ENCODE measurements at regions not wholly inside any gene's neighbourhood (a gene's known extent, or its start where the extent isn't known, plus 50 kb on each side); places are given as distances from the start of the nearest gene placed in this dataset.

DNA sequence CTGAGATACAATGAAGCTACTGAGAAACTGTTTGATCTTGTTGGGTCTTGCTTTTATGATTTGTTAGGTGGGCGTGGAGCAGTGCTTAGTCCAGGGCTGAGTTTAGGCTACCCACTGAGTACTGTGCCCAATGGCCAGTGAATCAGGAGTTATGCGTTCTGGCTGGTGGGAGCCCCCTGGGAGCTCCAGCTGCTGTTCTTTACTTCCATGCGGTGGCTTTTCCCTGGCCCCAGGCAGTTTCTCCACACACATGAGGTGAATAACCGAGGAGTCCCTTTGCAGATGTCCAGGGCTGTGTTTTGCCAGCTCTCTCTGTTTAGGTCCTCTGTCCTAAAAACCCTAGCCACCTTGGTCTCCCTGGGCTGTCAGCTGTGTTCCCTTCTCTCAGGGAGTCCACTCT, 106.5 kb downstream of the KLF13 start:
- ChIA-PET CTCF (ENCODE audit: low intra/inter-chr PET ratio, low total read pairs) (no interaction called here), POLR2A (no interaction called here)
- Histone ChIP-seq H3K27ac (ENCODE audit: extremely low read length, insufficient read depth, low read length) (no peak overlapping the region), H2AFZ (ENCODE audit: low read length) (no peak overlapping the region), H3K4me3 (replicated peaks in 1 of 3; ENCODE audit: insufficient read depth in 1 of 3, low read depth in 2 of 3, low read length in 3 of 3) (no peak overlapping the region), H4K20me1 (ENCODE audit: insufficient read depth, low read length) (no peaks in the 10 kb centered on the region), H3K79me2 (ENCODE audit: insufficient read depth, low read length) (no peaks in the 10 kb centered on the region), H3K9ac (ENCODE audit: insufficient read depth, low read depth, low read length) (no peak overlapping the region), H3K27me3 (ENCODE audit: control insufficient read depth in 1 of 2, insufficient read depth in 2 of 2, low read length in 2 of 2) (peaks cover 0 to 7% of the 10 kb centered on the region in 2 experiments; a peak in 2 of 5 replicates), H3K4me1 (ENCODE audit: insufficient read depth, low read length) (peaks cover 12% of the 10 kb centered on the region), H3K36me3 (replicated peaks in 1 of 2; ENCODE audit: control insufficient read depth in 1 of 2, insufficient read depth in 2 of 2, low read length in 2 of 2) (no peaks in the 10 kb centered on the region), H3K4me2 (ENCODE audit: low read depth, low read length) (no peak overlapping the region), H3K9me3 (ENCODE audit: low read length) (no peaks in the 10 kb centered on the region)
- FAIRE-seq (no peak), DNase-seq (ENCODE audit: low spot score) (no peak), ATAC-seq (no peak)
- TF ChIP-seq NR2F6 (IDR thresholded peaks at IDR 0.05) = no peak
- TF ChIP-seq NR2F6 (CRISPR knock-in tag; IDR thresholded peaks at IDR 0.05) = no peak
- no peak for TF ChIP-seq BORCS8-MEF2B (CRISPR knock-in tag; IDR thresholded peaks at IDR 0.05)
- TF ChIP-seq ZMAT5 (CRISPR knock-in tag; IDR thresholded peaks at IDR 0.05; ENCODE audit: borderline replicate concordance, low read depth) = no peak
- TF ChIP-seq ZNF329 (CRISPR knock-in tag; IDR thresholded peaks at IDR 0.05; ENCODE audit: low read depth) = no peak
- TF ChIP-seq ZNF782 (CRISPR knock-in tag; IDR thresholded peaks at IDR 0.05; ENCODE audit: borderline replicate concordance) = no peak
- no peak for TF ChIP-seq ZIK1 (CRISPR knock-in tag; IDR thresholded peaks at IDR 0.05; ENCODE audit: borderline replicate concordance, low read depth)
- TF ChIP-seq, protein P1, sequence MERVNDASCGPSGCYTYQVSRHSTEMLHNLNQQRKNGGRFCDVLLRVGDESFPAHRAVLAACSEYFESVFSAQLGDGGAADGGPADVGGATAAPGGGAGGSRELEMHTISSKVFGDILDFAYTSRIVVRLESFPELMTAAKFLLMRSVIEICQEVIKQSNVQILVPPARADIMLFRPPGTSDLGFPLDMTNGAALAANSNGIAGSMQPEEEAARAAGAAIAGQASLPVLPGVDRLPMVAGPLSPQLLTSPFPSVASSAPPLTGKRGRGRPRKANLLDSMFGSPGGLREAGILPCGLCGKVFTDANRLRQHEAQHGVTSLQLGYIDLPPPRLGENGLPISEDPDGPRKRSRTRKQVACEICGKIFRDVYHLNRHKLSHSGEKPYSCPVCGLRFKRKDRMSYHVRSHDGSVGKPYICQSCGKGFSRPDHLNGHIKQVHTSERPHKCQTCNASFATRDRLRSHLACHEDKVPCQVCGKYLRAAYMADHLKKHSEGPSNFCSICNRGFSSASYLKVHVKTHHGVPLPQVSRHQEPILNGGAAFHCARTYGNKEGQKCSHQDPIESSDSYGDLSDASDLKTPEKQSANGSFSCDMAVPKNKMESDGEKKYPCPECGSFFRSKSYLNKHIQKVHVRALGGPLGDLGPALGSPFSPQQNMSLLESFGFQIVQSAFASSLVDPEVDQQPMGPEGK (CRISPR knock-in tag; IDR thresholded peaks at IDR 0.05) = no peak
- TF ChIP-seq CEBPB (IDR thresholded peaks at IDR 0.05; ENCODE audit: borderline replicate concordance, low read depth, low read length) = no peak
- TF ChIP-seq KDM4B (CRISPR knock-in tag; IDR thresholded peaks at IDR 0.05) = no peak
- TF ChIP-seq ETV5 (CRISPR knock-in tag; IDR thresholded peaks at IDR 0.05; ENCODE audit: borderline replicate concordance) = no peak
- no peak for TF ChIP-seq TBX3 (IDR thresholded peaks at IDR 0.05; ENCODE audit: borderline replicate concordance)
- TF ChIP-seq SUZ12 (IDR thresholded peaks at IDR 0.05; ENCODE audit: low read depth, low read length) = no peak
- no peak for TF ChIP-seq ZSCAN29 (CRISPR knock-in tag; conservative IDR thresholded peaks at IDR 0.05)
- no peak for TF ChIP-seq ZNF878 (CRISPR knock-in tag; IDR thresholded peaks at IDR 0.05)
- TF ChIP-seq SMYD3 (CRISPR knock-in tag; IDR thresholded peaks at IDR 0.05) = no peak
- no peak for TF ChIP-seq SNAI1 (CRISPR knock-in tag; IDR thresholded peaks at IDR 0.05; ENCODE audit: borderline replicate concordance)
- no peak for TF ChIP-seq NFKBIZ (CRISPR knock-in tag; IDR thresholded peaks at IDR 0.05)
- TF ChIP-seq SAP130 (CRISPR knock-in tag; IDR thresholded peaks at IDR 0.05; ENCODE audit: low read depth) = no peak
- WGBS (ENCODE audit: low lambda C conversion rate) = 0% methylated on average over 2 of the region's 4 CpGs
- in situ Hi-C loops (cut with HindIII; ENCODE audit: extremely low pct_ligation_motif_present, low pct_unique_long_range_greater_than_20kb) = loop anchor here (25.0 kb wide), 1 partner anchor 646 kb away; no protein-coding TSS in a partner anchor
- no TSS peak for BruUV-seq (replicated peaks)
- intact Hi-C loops (cut with micrococcal nuclease; ENCODE audit: unreplicated experiment) = loop anchor here (10.0 kb wide), 1 partner anchor 108 kb away; the partner anchor contains the start of gene KLF13

Data from HepG2 (cell line).